Endothelial cell of umbilical vein (primary cell): ENCODE measurements at regions not wholly inside any gene's neighbourhood (a gene's known extent, or its start where the extent isn't known, plus 50 kb on each side); places are given as distances from the start of the nearest gene placed in this dataset.

Source experiments
- BruUV-seq: library from RNA; stranded (reverse); fragments of 400-500 nt; replicated peaks from 2 replicates; lab custom pipeline; 2021; lab: Mats Ljungman, UMichigan
- CTCF ChIA-PET: fragments of 300-600, 350-600 bp; sonication (Branson Sonifier 250); formaldehyde crosslinking; loops from one replicate; lab custom pipeline; 2021; ENCODE audit warnings: antibody characterized with exemption, inconsistent platforms; lab: Charles Lee
- POLR2A ChIA-PET: fragments of 300-600, 350-600 bp; sonication (Branson Sonifier 250); formaldehyde crosslinking; loops from one replicate; lab custom pipeline; 2021; ENCODE audit warnings: antibody characterized with exemption, inconsistent platforms; lab: Charles Lee
- DNase-seq: peaks from one replicate; pipeline ENCODE4 v3.0.0-alpha.2; 2011; ENCODE audit warnings: low read depth, low spot score
- FAIRE-seq: peaks from 2 replicates; lab custom pipeline; 2011; peaks lifted over from hg19 to GRCh38; lab: Jason Lieb, UNC
- H2AFZ ChIP-seq: 2 replicates; pipeline ENCODE4 v1.6.0; 2012; ENCODE audit warnings: low read depth, low read length, control low read depth, inconsistent platforms
- H3K27ac ChIP-seq: 2 replicates; pipeline ENCODE4 v1.5.1; 2011; ENCODE audit warnings: low read depth, mild to moderate bottlenecking, control low read depth, low read length, moderate library complexity; ENCODE audit not compliant: insufficient read depth
- H3K27me3 ChIP-seq, 2 experiments: 2 replicates each; pipeline versions ENCODE4 v1.6.0 to v1.6.1; 2011; ENCODE audit warnings: low read length in 2 of 2, mixed read lengths in 1 of 2; ENCODE audit not compliant: control insufficient read depth in 2 of 2, insufficient read depth in 2 of 2
- H3K36me3 ChIP-seq, 2 experiments: 2 replicates in 1 of 2; 3 replicates in 1 of 2; pipeline ENCODE4 v1.5.1; 2011; ENCODE audit warnings: low read length in 2 of 2, mild to moderate bottlenecking in 1 of 2, moderate library complexity in 1 of 2; ENCODE audit not compliant: control insufficient read depth in 2 of 2, insufficient read depth in 2 of 2; ENCODE audit errors: extremely low read depth in 1 of 2
- H3K4me1 ChIP-seq: 3 replicates; pipeline ENCODE4 v1.5.1; 2011; ENCODE audit warnings: mild to moderate bottlenecking, low read length; ENCODE audit not compliant: control insufficient read depth, insufficient read depth; ENCODE audit errors: extremely low read depth
- H3K4me2 ChIP-seq: 2 replicates; pipeline ENCODE4 v1.6.1; 2011; ENCODE audit warnings: low read length, control low read depth, mixed read lengths; ENCODE audit not compliant: insufficient read depth
- H3K4me3 ChIP-seq, 3 experiments: fragments of 200-600 bp in 1 of 3; sonication (generic), shearing (Covaris generic) in 1 of 3; replicated peaks in 1 of 3; 2 replicates each; pipeline ENCODE4 v1.5.1; 2011 to 2016; ENCODE audit warnings: control low read depth in 3 of 3, low read length in 3 of 3, mild to moderate bottlenecking in 2 of 3, inconsistent platforms in 1 of 3, low read depth in 1 of 3, moderate library complexity in 1 of 3; ENCODE audit not compliant: insufficient read depth in 1 of 3
- H3K79me2 ChIP-seq: 2 replicates; pipeline ENCODE4 v1.6.0; 2012; ENCODE audit warnings: low read length, inconsistent platforms; ENCODE audit not compliant: control insufficient read depth, insufficient read depth
- H3K9ac ChIP-seq: replicated peaks from 2 replicates; pipeline ENCODE3; 2011; ENCODE audit warnings: low read length, control low read depth; ENCODE audit not compliant: insufficient read depth; ENCODE audit errors: extremely low read depth
- H3K9me1 ChIP-seq: replicated peaks from 3 replicates; pipeline ENCODE4 v1.6.0; 2011; ENCODE audit warnings: mild to moderate bottlenecking, low read length; ENCODE audit not compliant: control insufficient read depth, insufficient read depth; ENCODE audit errors: extremely low read depth
- H3K9me3 ChIP-seq: replicated peaks from 2 replicates; pipeline ENCODE4 v1.5.1; 2012; ENCODE audit warnings: low read length, inconsistent platforms; ENCODE audit not compliant: control insufficient read depth, insufficient read depth
- H4K20me1 ChIP-seq: replicated peaks from 2 replicates; pipeline ENCODE3; 2011; ENCODE audit warnings: mild to moderate bottlenecking, low read length; ENCODE audit not compliant: control insufficient read depth, insufficient read depth; ENCODE audit errors: extremely low read depth
- CTCF ChIP-seq, 2 donors: IDR thresholded peaks; 1 replicate in 1 of 2; 2 replicates in 1 of 2; pipeline ENCODE4 v1.5.1; 2011; ENCODE audit warnings: low read length in 2 of 2, mild to moderate bottlenecking in 2 of 2, moderate library complexity in 2 of 2, control low read depth in 1 of 2, inconsistent platforms in 1 of 2, low read depth in 1 of 2; ENCODE audit not compliant: insufficient read depth in 1 of 2; ENCODE audit errors: extremely low read depth in 1 of 2
- EZH2 ChIP-seq: IDR thresholded peaks from 2 replicates; pipeline ENCODE4 v1.6.1; 2012; ENCODE audit warnings: borderline replicate concordance, low read depth, mild to moderate bottlenecking, moderate library complexity, low read length, inconsistent platforms; ENCODE audit not compliant: severe bottlenecking
- FOS ChIP-seq: IDR thresholded peaks from 2 replicates; pipeline ENCODE4 v1.6.1; 2011; ENCODE audit warnings: mild to moderate bottlenecking, low read length, moderate library complexity, borderline replicate concordance; ENCODE audit not compliant: insufficient read depth
- GATA2 ChIP-seq: IDR thresholded peaks from 2 replicates; pipeline ENCODE4 v1.7.0; 2011; ENCODE audit warnings: low read depth, mild to moderate bottlenecking, moderate library complexity, mixed read lengths, low read length; ENCODE audit not compliant: insufficient read length, insufficient read depth
- JUN ChIP-seq: IDR thresholded peaks from 2 replicates; pipeline ENCODE4 v1.6.1; 2011; ENCODE audit warnings: borderline replicate concordance, low read depth; ENCODE audit not compliant: insufficient read length, insufficient read depth
- MYC ChIP-seq: IDR thresholded peaks from one replicate; pipeline ENCODE4 v1.6.1; 2011; ENCODE audit warnings: mild to moderate bottlenecking, low read depth, low read length
- POLR2A ChIP-seq: IDR thresholded peaks from 2 replicates; pipeline ENCODE4 v1.6.1; 2012; ENCODE audit warnings: low read depth, mild to moderate bottlenecking, control low read depth, low read length
- POLR2AphosphoS5 ChIP-seq: IDR thresholded peaks from 2 replicates; pipeline ENCODE4 v1.6.1; 2012; ENCODE audit warnings: low read depth, mild to moderate bottlenecking, control low read depth, low read length, moderate library complexity; ENCODE audit not compliant: insufficient read depth
- dilution Hi-C: fragments of 300-500 bp; cut with MboI; formaldehyde crosslinking; loops from one replicate; pipeline ENCODE4 v1.15.0; 2019; ENCODE audit warnings: low sequenced_read_pairs; ENCODE audit not compliant: extremely low pct_ligation_motif_present
- intact Hi-C: fragments of 100-400 bp; cut with micrococcal nuclease; formaldehyde crosslinking; loops from one replicate; pipeline ENCODE4 v1.10.0; 2022
- TF ChIP-seq, protein P1 (sequence below): IDR thresholded peaks from 2 replicates; pipeline ENCODE4 v1.6.1; 2011; ENCODE audit not compliant: insufficient read depth, insufficient read length

DNA sequence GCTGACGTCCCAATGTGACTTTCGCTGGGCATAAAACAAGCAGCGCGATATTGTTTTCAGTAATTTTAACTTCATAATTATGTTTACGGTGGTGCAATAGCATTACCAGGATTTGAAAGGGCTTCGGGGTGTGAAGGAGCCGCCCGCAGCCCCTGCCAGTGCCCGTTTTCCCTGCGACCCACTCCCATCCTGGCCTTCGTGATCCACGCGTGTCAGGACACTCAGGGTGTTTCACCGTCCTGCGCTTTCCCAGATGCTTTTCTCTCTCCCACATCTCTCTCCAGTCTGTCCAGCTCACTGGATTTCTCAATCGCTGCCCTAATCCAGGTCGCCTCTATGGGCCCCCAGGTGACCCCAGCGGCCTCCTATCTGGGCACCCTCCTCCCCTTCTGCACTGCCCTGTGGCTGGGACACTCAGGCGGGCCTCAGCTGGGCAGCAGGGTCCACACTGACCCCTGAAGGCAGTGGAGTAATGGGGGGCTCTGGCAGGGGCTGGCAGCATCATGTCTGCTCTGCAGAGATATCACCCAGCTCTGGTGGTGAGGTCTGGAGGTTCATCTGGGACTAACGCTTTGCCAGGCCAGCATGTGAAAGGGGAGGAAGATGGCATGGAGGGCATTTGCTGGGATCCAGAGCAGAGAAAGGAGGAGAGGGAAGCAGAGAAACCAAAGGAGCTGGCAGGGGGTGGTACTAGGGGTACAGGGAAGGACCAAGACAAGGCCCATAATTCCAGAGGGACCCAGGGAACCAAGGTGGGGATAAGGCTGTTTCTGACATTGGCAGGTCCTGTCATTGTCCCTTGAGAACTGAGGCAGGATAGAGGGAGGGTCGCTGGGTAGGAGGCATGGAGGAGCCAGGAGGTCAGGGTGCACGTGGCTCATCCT is 622.8 kb downstream of the BRD1 start:
- dilution Hi-C loops (no loop called here), intact Hi-C loops (no loop called here)
- ChIA-PET POLR2A (no interaction called here), CTCF (no interaction called here)
- H3K9me3 ChIP-seq = peaks cover 15% of the 10 kb centered on the region
- H3K36me3 ChIP-seq = no peaks in the 10 kb centered on the region
- TF ChIP-seq, protein P1, sequence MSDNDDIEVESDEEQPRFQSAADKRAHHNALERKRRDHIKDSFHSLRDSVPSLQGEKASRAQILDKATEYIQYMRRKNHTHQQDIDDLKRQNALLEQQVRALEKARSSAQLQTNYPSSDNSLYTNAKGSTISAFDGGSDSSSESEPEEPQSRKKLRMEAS = no peak
- no peak for TF ChIP-seq CTCF (IDR thresholded peaks at IDR 0.05; ENCODE audit: extremely low read depth in 1 of 2, insufficient read depth in 1 of 2, low read depth in 1 of 2, low read length in 2 of 2)
- TF ChIP-seq EZH2 = no peak
- no peak for TF ChIP-seq MYC
- TF ChIP-seq FOS = no peak
- TF ChIP-seq JUN = no peak
- no peak for TF ChIP-seq POLR2A
- no peak for TF ChIP-seq POLR2AphosphoS5
- TF ChIP-seq GATA2 = no peak
- no peaks in the 10 kb centered on the region for H3K4me1 ChIP-seq
- H3K9me1 ChIP-seq = no peaks in the 10 kb centered on the region
- H3K27ac ChIP-seq = no peak overlapping the region
- H3K4me2 ChIP-seq = no peak overlapping the region
- H2AFZ ChIP-seq = no peak overlapping the region
- H3K27me3 ChIP-seq = no peaks in the 10 kb centered on the region
- no TSS peak for BruUV-seq
- DNase-seq = no peak
- no peaks in the 10 kb centered on the region for H4K20me1 ChIP-seq
- H3K9ac ChIP-seq = no peak overlapping the region
- no peak for FAIRE-seq
- no peaks in the 10 kb centered on the region for H3K79me2 ChIP-seq
- H3K4me3 ChIP-seq = no peak overlapping the region
